ENCODE measurements at regions not wholly inside any gene's neighbourhood (a gene's known extent, or its start where the extent isn't known, plus 50 kb on each side); places are given as distances from the start of the nearest gene placed in this dataset. TPM values are rescaled to one million over a fixed set of nuclear protein-coding genes. Genes with fewer than 3 reads are reported as not detected.

DNA sequence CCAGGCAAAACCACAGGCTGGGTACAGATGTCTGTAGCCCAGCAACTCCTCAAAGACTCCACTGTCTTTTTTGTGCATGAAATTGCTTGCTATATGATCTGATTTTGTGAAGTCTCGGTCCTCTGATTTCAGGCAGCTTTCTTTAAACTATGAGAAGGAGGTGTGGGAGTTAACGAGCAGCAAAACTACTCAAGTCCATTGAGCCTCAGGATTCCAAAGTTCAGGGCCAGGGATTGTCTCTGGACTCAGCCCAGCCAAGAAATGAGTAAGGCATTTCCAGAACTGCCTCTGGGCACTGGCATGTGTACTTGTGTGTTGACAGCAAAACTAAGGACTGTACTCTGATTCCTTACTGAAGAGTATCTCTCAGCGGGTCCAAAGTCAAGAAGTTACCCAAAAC is 53.4 kb upstream of the GLIS3 start:
- intact Hi-C loops (cut with micrococcal nuclease), result no loop called here
- H3K9me3 Mint-ChIP-seq (ENCODE audit: insufficient read depth), result no peaks in the 10 kb centered on the region
- no peaks in the 10 kb centered on the region for H3K79me2 ChIP-seq (ENCODE audit: control insufficient read depth, insufficient read depth, low read length)
- H3K4me3 Mint-ChIP-seq, result no peak overlapping the region
- no peak overlapping the region for H3K4me2 ChIP-seq (replicated peaks; ENCODE audit: low read depth, low read length, poor library complexity, severe bottlenecking)
- no peaks in the 10 kb centered on the region for H3K4me1 Mint-ChIP-seq
- H3K27ac ChIP-seq (ENCODE audit: low read length in 2 of 2), result no peak overlapping the region
- H3K27me3 Mint-ChIP-seq, result peaks cover 23% of the 10 kb centered on the region
- WGBS (ENCODE audit: insufficient coverage), result 85% methylated on average over 2 of the region's 3 CpGs
- H3K4me1 ChIP-seq (ENCODE audit: control insufficient read depth in 2 of 2, insufficient read depth in 2 of 2, low read length in 2 of 2), result no peaks in the 10 kb centered on the region
- TF ChIP-seq, protein P1, sequence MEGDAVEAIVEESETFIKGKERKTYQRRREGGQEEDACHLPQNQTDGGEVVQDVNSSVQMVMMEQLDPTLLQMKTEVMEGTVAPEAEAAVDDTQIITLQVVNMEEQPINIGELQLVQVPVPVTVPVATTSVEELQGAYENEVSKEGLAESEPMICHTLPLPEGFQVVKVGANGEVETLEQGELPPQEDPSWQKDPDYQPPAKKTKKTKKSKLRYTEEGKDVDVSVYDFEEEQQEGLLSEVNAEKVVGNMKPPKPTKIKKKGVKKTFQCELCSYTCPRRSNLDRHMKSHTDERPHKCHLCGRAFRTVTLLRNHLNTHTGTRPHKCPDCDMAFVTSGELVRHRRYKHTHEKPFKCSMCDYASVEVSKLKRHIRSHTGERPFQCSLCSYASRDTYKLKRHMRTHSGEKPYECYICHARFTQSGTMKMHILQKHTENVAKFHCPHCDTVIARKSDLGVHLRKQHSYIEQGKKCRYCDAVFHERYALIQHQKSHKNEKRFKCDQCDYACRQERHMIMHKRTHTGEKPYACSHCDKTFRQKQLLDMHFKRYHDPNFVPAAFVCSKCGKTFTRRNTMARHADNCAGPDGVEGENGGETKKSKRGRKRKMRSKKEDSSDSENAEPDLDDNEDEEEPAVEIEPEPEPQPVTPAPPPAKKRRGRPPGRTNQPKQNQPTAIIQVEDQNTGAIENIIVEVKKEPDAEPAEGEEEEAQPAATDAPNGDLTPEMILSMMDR (IDR thresholded peaks at IDR 0.05), result no peak
- no peak for TF ChIP-seq EZH2 (IDR thresholded peaks at IDR 0.05; ENCODE audit: borderline replicate concordance, insufficient read depth, low read depth, low read length, poor library complexity, severe bottlenecking)
- ChIA-PET POLR2A (no interaction called here), CTCF (interaction anchor here (0.6 kb wide), 2 partner anchors 13 to 107 kb away, joined by 3 read pairs; no protein-coding TSS in a partner anchor)
- no peaks in the 10 kb centered on the region for H4K20me1 ChIP-seq (ENCODE audit: control insufficient read depth, insufficient read depth, low read length, poor library complexity, severe bottlenecking)
- H3K36me3 ChIP-seq (replicated peaks in 1 of 2; ENCODE audit: control extremely low read depth in 1 of 2, control insufficient read depth in 1 of 2, extremely low read depth in 1 of 2, insufficient read depth in 2 of 2, low read length in 1 of 2), result no peaks in the 10 kb centered on the region
- ATAC-seq (ENCODE audit: low read depth) (no peak), DNase-seq (no peak)
- H3K9me3 ChIP-seq (ENCODE audit: control extremely low read depth in 1 of 3, control insufficient read depth in 2 of 3, insufficient read depth in 1 of 3, low read length in 2 of 3), result no peaks in the 10 kb centered on the region
- no peaks in the 10 kb centered on the region for H3K27me3 ChIP-seq (replicated peaks in 1 of 4; ENCODE audit: control extremely low read depth in 1 of 4, control insufficient read depth in 3 of 4, insufficient read depth in 4 of 4, low read length in 3 of 4)
- no peak overlapping the region for H2AFZ ChIP-seq (ENCODE audit: insufficient read depth, low read depth, low read length, poor library complexity, severe bottlenecking)
- H3K4me3 ChIP-seq (ENCODE audit: control extremely low read depth in 1 of 5, extremely low read depth in 1 of 5, insufficient read depth in 1 of 5, low read depth in 2 of 5, low read length in 4 of 5), result no peak overlapping the region
- H3K27ac Mint-ChIP-seq, result no peak overlapping the region
- H3K9ac ChIP-seq (ENCODE audit: low read length), result no peak overlapping the region

DNA sequence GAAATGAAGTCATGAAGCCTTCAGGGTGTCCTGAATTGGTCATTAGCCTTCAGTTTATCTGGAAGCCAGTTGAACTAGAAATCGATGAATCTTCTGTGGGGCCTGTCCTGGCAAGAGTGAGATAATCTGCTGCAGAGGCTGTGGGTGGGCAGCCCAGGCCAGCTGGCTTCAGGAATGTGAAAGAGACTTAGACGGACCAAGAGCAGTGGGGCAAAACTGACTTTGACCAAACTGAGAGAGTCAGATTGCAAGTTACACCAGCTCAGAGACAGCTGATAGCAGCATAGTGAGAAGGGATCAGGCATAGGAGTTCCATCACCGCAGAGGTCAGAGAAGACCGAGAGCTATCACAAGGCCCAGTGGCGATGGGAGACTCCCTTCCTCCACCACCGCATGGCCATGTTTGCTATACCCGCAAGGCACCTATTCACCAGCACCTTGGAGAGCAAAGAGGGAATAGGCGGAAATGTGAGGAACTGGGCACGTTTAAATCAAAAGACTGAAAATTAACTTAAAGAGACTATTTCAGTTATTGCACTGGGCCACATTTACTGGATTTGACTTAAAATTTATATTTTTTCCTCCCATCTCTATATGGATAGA is 50.0 kb upstream of the GLIS3 start:
- no peaks in the 10 kb centered on the region for H3K36me3 ChIP-seq (replicated peaks in 1 of 2; ENCODE audit: control extremely low read depth in 1 of 2, control insufficient read depth in 1 of 2, extremely low read depth in 1 of 2, insufficient read depth in 2 of 2, low read length in 1 of 2)
- H4K20me1 ChIP-seq (ENCODE audit: control insufficient read depth, insufficient read depth, low read length, poor library complexity, severe bottlenecking), result no peaks in the 10 kb centered on the region
- H3K4me3 Mint-ChIP-seq, result no peak overlapping the region
- no peaks in the 10 kb centered on the region for H3K9me3 ChIP-seq (ENCODE audit: control extremely low read depth in 1 of 3, control insufficient read depth in 2 of 3, insufficient read depth in 1 of 3, low read length in 2 of 3)
- H3K4me1 ChIP-seq (ENCODE audit: control insufficient read depth in 2 of 2, insufficient read depth in 2 of 2, low read length in 2 of 2), result no peaks in the 10 kb centered on the region
- ATAC-seq (ENCODE audit: low read depth) (no peak), DNase-seq (no peak)
- WGBS (ENCODE audit: insufficient coverage), result 92% methylated on average over 2 of the region's 9 CpGs
- no peaks in the 10 kb centered on the region for H3K27me3 ChIP-seq (replicated peaks in 1 of 4; ENCODE audit: control extremely low read depth in 1 of 4, control insufficient read depth in 3 of 4, insufficient read depth in 4 of 4, low read length in 3 of 4)
- TF ChIP-seq EZH2 (IDR thresholded peaks at IDR 0.05; ENCODE audit: borderline replicate concordance, insufficient read depth, low read depth, low read length, poor library complexity, severe bottlenecking), result no peak
- TF ChIP-seq, protein P1 (IDR thresholded peaks at IDR 0.05), result no peak
- no peaks in the 10 kb centered on the region for H3K9me3 Mint-ChIP-seq (ENCODE audit: insufficient read depth)
- H3K4me1 Mint-ChIP-seq, result peaks cover 2% of the 10 kb centered on the region
- CTCF ChIA-PET, result no interaction called here
- no peak overlapping the region for H3K4me2 ChIP-seq (replicated peaks; ENCODE audit: low read depth, low read length, poor library complexity, severe bottlenecking)
- no peak overlapping the region for H3K27ac ChIP-seq (ENCODE audit: low read length in 2 of 2)
- POLR2A ChIA-PET, result no interaction called here
- H3K79me2 ChIP-seq (ENCODE audit: control insufficient read depth, insufficient read depth, low read length), result no peaks in the 10 kb centered on the region
- no peak overlapping the region for H3K27ac Mint-ChIP-seq
- H3K4me3 ChIP-seq (ENCODE audit: control extremely low read depth in 1 of 5, extremely low read depth in 1 of 5, insufficient read depth in 1 of 5, low read depth in 2 of 5, low read length in 4 of 5), result no peak overlapping the region
- no peak overlapping the region for H2AFZ ChIP-seq (ENCODE audit: insufficient read depth, low read depth, low read length, poor library complexity, severe bottlenecking)
- intact Hi-C loops (cut with micrococcal nuclease), result no loop called here
- peaks cover 14% of the 10 kb centered on the region for H3K27me3 Mint-ChIP-seq
- no peak overlapping the region for H3K9ac ChIP-seq (ENCODE audit: low read length)

Small RNAs in the stretch of these regions (small RNA-seq; reads per million reads assigned to genes)
- not detected for gene RNU6-694P (ENCODE audit: insufficient read length, low read depth, low replicate concordance)

All from B cell (primary cell).